ENCODE measurements at regions not wholly inside any gene's neighbourhood (a gene's known extent, or its start where the extent isn't known, plus 50 kb on each side); places are given as distances from the start of the nearest gene placed in this dataset.

- no peak overlapping the region for H3K4me3 ChIP-seq (ENCODE audit: low read depth, low read length)
- no peak for TF ChIP-seq CTCF (IDR thresholded peaks at IDR 0.05; ENCODE audit: low read depth, low read length)
- in situ Hi-C loops (cut with HindIII; ENCODE audit: low sequenced_read_pairs), result no loop called here
- no peak for DNase-seq (ENCODE audit: low read depth, low spot score)
Observed at GRCh38 chr7:131797841-131798240, 241.4 kb upstream of the PODXL start.

- no peak overlapping the region for H3K4me3 ChIP-seq (ENCODE audit: low read depth, low read length)
- DNase-seq (ENCODE audit: low read depth, low spot score), result no peak
- no peak for TF ChIP-seq CTCF (IDR thresholded peaks at IDR 0.05; ENCODE audit: low read depth, low read length)
- in situ Hi-C loops (cut with HindIII; ENCODE audit: low sequenced_read_pairs), result no loop called here
Observed at GRCh38 chr7:131795400-131795799, 239.0 kb upstream of the PODXL start.

- DNase-seq (ENCODE audit: low read depth, low spot score), result no peak
- in situ Hi-C loops (cut with HindIII; ENCODE audit: low sequenced_read_pairs), result no loop called here
- TF ChIP-seq CTCF (IDR thresholded peaks at IDR 0.05; ENCODE audit: low read depth, low read length), result no peak
- H3K4me3 ChIP-seq (ENCODE audit: low read depth, low read length), result no peak overlapping the region
Observed at GRCh38 chr7:131792311-131792710, 235.9 kb upstream of the PODXL start.

- H3K4me3 ChIP-seq (ENCODE audit: low read depth, low read length), result no peak overlapping the region
- DNase-seq (ENCODE audit: low read depth, low spot score), result no peak
- in situ Hi-C loops (cut with HindIII; ENCODE audit: low sequenced_read_pairs), result no loop called here
- no peak for TF ChIP-seq CTCF (IDR thresholded peaks at IDR 0.05; ENCODE audit: low read depth, low read length)
Observed at GRCh38 chr7:131787101-131787500, 230.7 kb upstream of the PODXL start.

GRCh38 chr7:131786204-131786603, 229.8 kb upstream of the PODXL start:
- no peak for DNase-seq (ENCODE audit: low read depth, low spot score)
- H3K4me3 ChIP-seq (ENCODE audit: low read depth, low read length), result no peak overlapping the region
- in situ Hi-C loops (cut with HindIII; ENCODE audit: low sequenced_read_pairs), result no loop called here
- no peak for TF ChIP-seq CTCF (IDR thresholded peaks at IDR 0.05; ENCODE audit: low read depth, low read length)

GRCh38 chr7:131778601-131779000, 222.2 kb upstream of the PODXL start:
- in situ Hi-C loops (cut with HindIII; ENCODE audit: low sequenced_read_pairs), result no loop called here
- DNase-seq (ENCODE audit: low read depth, low spot score), result no peak
- no peak overlapping the region for H3K4me3 ChIP-seq (ENCODE audit: low read depth, low read length)
- TF ChIP-seq CTCF (IDR thresholded peaks at IDR 0.05; ENCODE audit: low read depth, low read length), result no peak
